ENCODE measurements at regions not wholly inside any gene's neighbourhood (a gene's known extent, or its start where the extent isn't known, plus 50 kb on each side); places are given as distances from the start of the nearest gene placed in this dataset.

- TF ChIP-seq CTCF (conservative IDR thresholded peaks at IDR 0.05; ENCODE audit: low read depth, low read length), result no peak
- no peak overlapping the region for H3K4me3 ChIP-seq (ENCODE audit: low read depth, low read length)
- no peak for DNase-seq (ENCODE audit: low read depth)
These were observed 143.7 kb downstream of the ACTBL2 start for GRCh38 chr5:57338868-57339340.

- H3K4me3 ChIP-seq (ENCODE audit: low read depth, low read length), result no peak overlapping the region
- TF ChIP-seq CTCF (conservative IDR thresholded peaks at IDR 0.05; ENCODE audit: low read depth, low read length), result peak; percentile 61
- peak; percentile 61 for DNase-seq (ENCODE audit: low read depth)
These were observed 144.3 kb downstream of the ACTBL2 start for GRCh38 chr5:57338068-57338867.

GRCh38 chr5:57335092-57335660 lies 147.4 kb downstream of the ACTBL2 start:
- peak; percentile 73 for DNase-seq (ENCODE audit: low read depth)
- H3K4me3 ChIP-seq (ENCODE audit: low read depth, low read length), result no peak overlapping the region
- TF ChIP-seq CTCF (conservative IDR thresholded peaks at IDR 0.05; ENCODE audit: low read depth, low read length), result no peak

- H3K4me3 ChIP-seq (ENCODE audit: low read depth, low read length), result no peak overlapping the region
- no peak for DNase-seq (ENCODE audit: low read depth)
- TF ChIP-seq CTCF (conservative IDR thresholded peaks at IDR 0.05; ENCODE audit: low read depth, low read length), result no peak
These were observed 148.1 kb downstream of the ACTBL2 start for GRCh38 chr5:57334475-57334874.

- no peak for TF ChIP-seq CTCF (conservative IDR thresholded peaks at IDR 0.05; ENCODE audit: low read depth, low read length)
- peak; percentile 60 for DNase-seq (ENCODE audit: low read depth)
- H3K4me3 ChIP-seq (ENCODE audit: low read depth, low read length), result no peak overlapping the region
These were observed 150.2 kb downstream of the ACTBL2 start for GRCh38 chr5:57332361-57332760.

- TF ChIP-seq CTCF (conservative IDR thresholded peaks at IDR 0.05; ENCODE audit: low read depth, low read length), result no peak
- DNase-seq (ENCODE audit: low read depth), result peak; percentile 47
- no peak overlapping the region for H3K4me3 ChIP-seq (ENCODE audit: low read depth, low read length)
These were observed 153.9 kb downstream of the GPBP1 start for GRCh38 chr5:57327561-57328367.

Data from choroid plexus epithelial cell (primary cell).